MM.1S (cell line): ENCODE measurements at regions not wholly inside any gene's neighbourhood (a gene's known extent, or its start where the extent isn't known, plus 50 kb on each side); places are given as distances from the start of the nearest gene placed in this dataset.

Experiments used
- DNase-seq: peaks from one replicate; pipeline ENCODE4 v3.0.0-alpha.2; 2015
- H2AFZ ChIP-seq: fragments of 300-600 bp; sonication (generic); 2 replicates; pipeline ENCODE4 v1.6.0; 2016; ENCODE audit warnings: antibody characterized with exemption, low read length
- H3F3A ChIP-seq: fragments of 300-600 bp; sonication (generic); 2 replicates; pipeline ENCODE4 v1.6.1; 2016; ENCODE audit warnings: mild to moderate bottlenecking, antibody characterized with exemption, low read length, moderate library complexity, mixed read lengths; ENCODE audit not compliant: insufficient read depth
- H3K27ac ChIP-seq: fragments of 300-600 bp; sonication (generic); 2 replicates; pipeline ENCODE4 v1.5.1; 2016; ENCODE audit warnings: mild to moderate bottlenecking, low read length
- H3K27me3 ChIP-seq: fragments of 300-600 bp; sonication (generic); replicated peaks from 2 replicates; pipeline ENCODE4 v1.6.0; 2016; ENCODE audit warnings: low read length; ENCODE audit not compliant: insufficient read depth
- H3K36me3 ChIP-seq: fragments of 300-600 bp; sonication (generic); replicated peaks from 2 replicates; pipeline ENCODE4 v1.6.1; 2016; ENCODE audit warnings: mild to moderate bottlenecking, low read length, mixed read lengths; ENCODE audit not compliant: insufficient read depth
- H3K4me1 ChIP-seq: fragments of 300-600 bp; sonication (generic); 2 replicates; pipeline ENCODE4 v1.6.1; 2016; ENCODE audit warnings: low read length, mixed read lengths
- H3K4me2 ChIP-seq: fragments of 300-600 bp; sonication (generic); 2 replicates; pipeline ENCODE4 v1.6.0; 2016; ENCODE audit warnings: low read depth, low read length
- H3K4me3 ChIP-seq: fragments of 300-600 bp; sonication (generic); 2 replicates; pipeline ENCODE4 v1.5.1; 2016; ENCODE audit warnings: low read length, mixed read lengths
- H3K79me2 ChIP-seq: fragments of 300-600 bp; sonication (generic); 2 replicates; pipeline ENCODE4 v1.6.1; 2016; ENCODE audit warnings: mixed run types, low read length, mixed read lengths
- H3K9ac ChIP-seq: fragments of 300-600 bp; sonication (generic); 2 replicates; pipeline ENCODE4 v1.6.1; 2016; ENCODE audit warnings: low read length, mixed read lengths
- H3K9me2 ChIP-seq: fragments of 300-600 bp; sonication (generic); replicated peaks from 2 replicates; pipeline ENCODE4 v1.6.1; 2016; ENCODE audit warnings: mild to moderate bottlenecking, low read length, mixed read lengths; ENCODE audit not compliant: insufficient read depth
- H3K9me3 ChIP-seq: fragments of 300-600 bp; sonication (generic); replicated peaks from 2 replicates; pipeline ENCODE4 v1.6.1; 2016; ENCODE audit warnings: mild to moderate bottlenecking, low read length, mixed read lengths; ENCODE audit not compliant: insufficient read depth
- H4K20me1 ChIP-seq: fragments of 300-600 bp; sonication (generic); 2 replicates; pipeline ENCODE4 v1.6.1; 2016; ENCODE audit warnings: mild to moderate bottlenecking, low read length, moderate library complexity, mixed read lengths; ENCODE audit not compliant: insufficient read depth
- EZH2 ChIP-seq: fragments of 300-600 bp; sonication (generic); optimal IDR thresholded peaks from 2 replicates; pipeline ENCODE3; 2017; ENCODE audit warnings: low read depth, mild to moderate bottlenecking, antibody characterized with exemption, low read length, mixed read lengths
- EZH2phosphoT487 ChIP-seq: fragments of 300-600 bp; sonication (generic); IDR thresholded peaks from 2 replicates; pipeline ENCODE4 v1.6.1; 2018; ENCODE audit warnings: antibody characterized with exemption, low read length
- TF ChIP-seq, protein P1 (sequence below): fragments of 300-600 bp; sonication (generic); IDR thresholded peaks from 2 replicates; pipeline ENCODE4 v1.5.1; 2016; ENCODE audit warnings: antibody characterized with exemption, low read length, mixed read lengths

DNA sequence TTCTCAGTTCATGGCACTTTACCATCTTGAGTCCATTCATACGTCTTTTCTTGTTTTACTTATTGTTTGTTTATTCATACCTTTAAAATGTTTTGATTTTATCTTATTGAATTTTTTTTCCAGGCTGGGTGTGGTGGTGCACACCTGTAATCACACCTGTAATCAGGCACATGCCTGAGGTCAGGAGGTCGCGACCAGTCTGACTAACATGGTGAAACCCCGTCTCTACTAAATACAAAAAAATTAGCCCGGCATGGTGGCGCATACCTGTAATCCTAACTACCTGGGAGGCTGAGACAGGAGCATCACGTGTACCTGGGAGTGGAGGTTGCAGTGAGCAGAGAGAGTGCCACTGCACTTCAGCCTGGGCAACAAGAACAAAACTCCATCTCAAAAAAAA, 104.1 kb upstream of the MROH9 start:
- H3K4me2 ChIP-seq = no peak overlapping the region
- H3F3A ChIP-seq = no peaks in the 10 kb centered on the region
- H3K27me3 ChIP-seq = no peaks in the 10 kb centered on the region
- no peak overlapping the region for H3K4me3 ChIP-seq
- H3K79me2 ChIP-seq = no peaks in the 10 kb centered on the region
- H3K9me2 ChIP-seq = no peaks in the 10 kb centered on the region
- DNase-seq = no peak
- H3K9me3 ChIP-seq = no peaks in the 10 kb centered on the region
- no peak overlapping the region for H2AFZ ChIP-seq
- H4K20me1 ChIP-seq = no peaks in the 10 kb centered on the region
- H3K27ac ChIP-seq = no peak overlapping the region
- H3K36me3 ChIP-seq = no peaks in the 10 kb centered on the region
- H3K9ac ChIP-seq = no peak overlapping the region
- TF ChIP-seq, protein P1, sequence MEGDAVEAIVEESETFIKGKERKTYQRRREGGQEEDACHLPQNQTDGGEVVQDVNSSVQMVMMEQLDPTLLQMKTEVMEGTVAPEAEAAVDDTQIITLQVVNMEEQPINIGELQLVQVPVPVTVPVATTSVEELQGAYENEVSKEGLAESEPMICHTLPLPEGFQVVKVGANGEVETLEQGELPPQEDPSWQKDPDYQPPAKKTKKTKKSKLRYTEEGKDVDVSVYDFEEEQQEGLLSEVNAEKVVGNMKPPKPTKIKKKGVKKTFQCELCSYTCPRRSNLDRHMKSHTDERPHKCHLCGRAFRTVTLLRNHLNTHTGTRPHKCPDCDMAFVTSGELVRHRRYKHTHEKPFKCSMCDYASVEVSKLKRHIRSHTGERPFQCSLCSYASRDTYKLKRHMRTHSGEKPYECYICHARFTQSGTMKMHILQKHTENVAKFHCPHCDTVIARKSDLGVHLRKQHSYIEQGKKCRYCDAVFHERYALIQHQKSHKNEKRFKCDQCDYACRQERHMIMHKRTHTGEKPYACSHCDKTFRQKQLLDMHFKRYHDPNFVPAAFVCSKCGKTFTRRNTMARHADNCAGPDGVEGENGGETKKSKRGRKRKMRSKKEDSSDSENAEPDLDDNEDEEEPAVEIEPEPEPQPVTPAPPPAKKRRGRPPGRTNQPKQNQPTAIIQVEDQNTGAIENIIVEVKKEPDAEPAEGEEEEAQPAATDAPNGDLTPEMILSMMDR = no peak
- TF ChIP-seq EZH2phosphoT487 = no peak
- TF ChIP-seq EZH2 = no peak
- no peaks in the 10 kb centered on the region for H3K4me1 ChIP-seq

DNA sequence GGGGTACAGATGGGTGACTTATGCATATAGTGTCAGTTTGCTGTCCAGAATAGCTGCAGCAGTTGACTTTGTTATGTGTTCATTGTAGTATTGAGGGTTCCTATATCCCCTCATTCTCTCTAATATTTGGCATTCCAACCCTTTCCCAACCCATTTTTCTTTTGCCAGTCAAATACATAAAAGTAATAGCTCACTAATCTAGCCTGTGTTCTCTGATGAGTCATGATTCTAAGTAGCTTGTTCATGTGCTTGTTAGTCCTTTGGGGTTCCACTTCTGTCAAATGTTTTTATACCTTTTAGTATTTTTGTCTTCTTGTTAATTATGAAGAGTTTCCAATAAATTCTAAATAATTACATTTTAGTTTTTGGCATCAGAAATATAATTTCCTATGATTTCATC, 99.2 kb upstream of the MROH9 start:
- H4K20me1 ChIP-seq = no peaks in the 10 kb centered on the region
- no peaks in the 10 kb centered on the region for H3K79me2 ChIP-seq
- no peak overlapping the region for H3K4me3 ChIP-seq
- H3K4me2 ChIP-seq = no peak overlapping the region
- no peak overlapping the region for H2AFZ ChIP-seq
- no peaks in the 10 kb centered on the region for H3K9me2 ChIP-seq
- no peaks in the 10 kb centered on the region for H3K27me3 ChIP-seq
- no peaks in the 10 kb centered on the region for H3F3A ChIP-seq
- no peaks in the 10 kb centered on the region for H3K9me3 ChIP-seq
- DNase-seq = no peak
- H3K27ac ChIP-seq = no peak overlapping the region
- H3K36me3 ChIP-seq = no peaks in the 10 kb centered on the region
- H3K4me1 ChIP-seq = no peaks in the 10 kb centered on the region
- TF ChIP-seq, protein P1 = no peak
- TF ChIP-seq EZH2 (no peak), EZH2phosphoT487 (no peak)
- H3K9ac ChIP-seq = no peak overlapping the region

DNA sequence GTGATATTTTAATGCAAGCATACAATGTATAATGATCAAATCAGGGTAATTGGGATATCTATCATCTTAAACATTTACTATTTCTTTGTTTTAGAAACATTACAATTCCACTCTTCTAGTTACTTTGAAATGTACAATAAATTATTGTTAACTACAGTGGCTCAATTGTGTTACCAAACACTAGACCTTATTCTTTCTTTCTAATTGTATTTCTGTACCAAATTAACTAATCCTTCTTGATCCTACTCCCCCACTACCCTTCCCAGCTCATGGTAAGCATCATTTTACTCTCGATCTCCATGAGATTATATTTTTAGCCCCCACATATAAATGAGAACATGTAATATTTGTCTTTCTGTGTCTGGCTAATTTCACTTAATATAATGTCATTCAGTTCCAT, 95.0 kb upstream of the MROH9 start:
- H3K4me1 ChIP-seq = no peaks in the 10 kb centered on the region
- no peak for TF ChIP-seq EZH2phosphoT487
- TF ChIP-seq, protein P1 = no peak
- no peak for TF ChIP-seq EZH2

More for the DNA sequence above, 95.0 kb upstream of the MROH9 start:
- Histone ChIP-seq H3K27ac (no peak overlapping the region), H3F3A (no peaks in the 10 kb centered on the region), H3K9ac (no peak overlapping the region), H3K36me3 (no peaks in the 10 kb centered on the region), H3K79me2 (no peaks in the 10 kb centered on the region), H4K20me1 (no peaks in the 10 kb centered on the region), H3K27me3 (no peaks in the 10 kb centered on the region), H2AFZ (no peak overlapping the region), H3K4me3 (no peak overlapping the region), H3K4me2 (no peak overlapping the region), H3K9me2 (no peaks in the 10 kb centered on the region), H3K9me3 (no peaks in the 10 kb centered on the region)
- DNase-seq = no peak
